ENCODE measurements at regions not wholly inside any gene's neighbourhood (a gene's known extent, or its start where the extent isn't known, plus 50 kb on each side); places are given as distances from the start of the nearest gene placed in this dataset.

DNA sequence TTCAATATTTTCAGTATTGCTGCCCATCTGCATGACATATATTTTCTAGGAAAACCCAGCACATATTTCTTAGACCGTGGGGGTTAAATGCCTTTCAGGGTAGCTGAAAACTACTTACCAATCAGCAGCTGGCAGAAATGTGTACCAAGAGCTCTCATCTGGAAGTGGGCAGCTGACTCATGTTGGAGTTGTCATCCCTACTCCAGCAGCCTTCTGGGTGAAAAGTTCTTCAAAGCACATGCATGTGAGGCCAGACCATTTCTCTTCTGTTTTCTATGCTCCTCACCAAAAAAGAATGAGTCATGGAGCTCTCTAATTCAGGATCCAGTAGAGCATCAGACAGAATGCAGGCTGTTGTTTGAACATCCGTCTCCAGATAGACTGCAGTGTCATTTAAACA lies 135.5 kb downstream of the PAX1 start:
- no peak for TF ChIP-seq POLR2AphosphoS5 (IDR thresholded peaks at IDR 0.05; ENCODE audit: low read depth, low read length)
- TF ChIP-seq POLR2A (IDR thresholded peaks at IDR 0.05; ENCODE audit: low read depth, low read length): no peak
- no peak for TF ChIP-seq PAX5 (IDR thresholded peaks at IDR 0.05; ENCODE audit: insufficient read depth, low read length, severe bottlenecking)
- TF ChIP-seq SPI1 (IDR thresholded peaks at IDR 0.05; ENCODE audit: low read depth, low read length): no peak
- no peak for TF ChIP-seq TAF1 (IDR thresholded peaks at IDR 0.05; ENCODE audit: low read depth, low read length)
